ENCODE measurements at regions not wholly inside any gene's neighbourhood (a gene's known extent, or its start where the extent isn't known, plus 50 kb on each side); places are given as distances from the start of the nearest gene placed in this dataset.
A peak's percentile ranks its signal among the peaks of the same experiment; 100 is the strongest.

DNA sequence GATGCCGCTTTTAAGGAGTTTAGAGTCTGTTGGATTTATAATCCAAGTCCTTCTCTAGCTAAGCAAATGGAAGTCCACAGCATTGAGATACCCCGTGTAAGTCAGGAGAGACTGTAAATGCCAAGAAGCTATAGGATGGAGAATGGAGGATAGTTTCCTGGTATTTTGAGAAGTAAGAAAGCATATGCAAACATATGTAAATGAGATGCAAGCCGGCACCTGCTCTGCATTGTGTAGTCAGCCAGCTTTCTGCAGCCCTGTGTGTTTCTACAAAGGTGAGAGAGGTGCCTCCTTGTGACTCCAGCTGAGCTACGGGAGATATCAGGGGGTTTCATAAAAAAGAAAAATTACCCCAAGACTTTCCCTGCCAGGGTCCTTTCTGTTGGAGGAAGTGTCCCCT, 176.3 kb downstream of the RPS24 start:
- intact Hi-C loops (cut with micrococcal nuclease), result loop anchor here (2.0 to 5.0 kb wide), 3 partner anchors 92 to 859 kb away; partner anchors contain the start of gene ZMIZ1

DNA sequence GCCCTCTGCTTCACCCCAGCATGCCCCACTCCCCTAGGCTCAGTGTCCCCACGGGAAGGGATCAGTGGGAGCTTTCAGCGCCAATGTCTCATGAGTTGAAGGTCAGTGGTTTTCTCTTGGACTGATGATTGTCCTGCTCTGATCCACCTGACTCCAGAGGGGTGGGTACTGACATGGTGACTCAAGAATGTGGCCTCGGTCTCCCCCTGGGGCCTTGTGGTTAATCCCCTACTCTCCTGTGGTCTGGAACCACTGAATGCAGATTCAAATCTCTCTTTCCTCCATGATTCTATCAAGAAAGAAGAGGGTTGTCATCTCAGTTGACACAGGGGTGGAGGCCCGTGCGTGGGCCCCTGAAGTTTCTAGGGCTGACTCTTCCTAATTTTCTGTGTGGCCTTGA, 176.9 kb downstream of the RPS24 start:
- no peak for DNase-seq (ENCODE audit: unreplicated experiment)
- no peaks in the 10 kb centered on the region for H3K36me3 Mint-ChIP-seq (ENCODE audit: insufficient read depth, unreplicated experiment)
- TF ChIP-seq, protein P1, sequence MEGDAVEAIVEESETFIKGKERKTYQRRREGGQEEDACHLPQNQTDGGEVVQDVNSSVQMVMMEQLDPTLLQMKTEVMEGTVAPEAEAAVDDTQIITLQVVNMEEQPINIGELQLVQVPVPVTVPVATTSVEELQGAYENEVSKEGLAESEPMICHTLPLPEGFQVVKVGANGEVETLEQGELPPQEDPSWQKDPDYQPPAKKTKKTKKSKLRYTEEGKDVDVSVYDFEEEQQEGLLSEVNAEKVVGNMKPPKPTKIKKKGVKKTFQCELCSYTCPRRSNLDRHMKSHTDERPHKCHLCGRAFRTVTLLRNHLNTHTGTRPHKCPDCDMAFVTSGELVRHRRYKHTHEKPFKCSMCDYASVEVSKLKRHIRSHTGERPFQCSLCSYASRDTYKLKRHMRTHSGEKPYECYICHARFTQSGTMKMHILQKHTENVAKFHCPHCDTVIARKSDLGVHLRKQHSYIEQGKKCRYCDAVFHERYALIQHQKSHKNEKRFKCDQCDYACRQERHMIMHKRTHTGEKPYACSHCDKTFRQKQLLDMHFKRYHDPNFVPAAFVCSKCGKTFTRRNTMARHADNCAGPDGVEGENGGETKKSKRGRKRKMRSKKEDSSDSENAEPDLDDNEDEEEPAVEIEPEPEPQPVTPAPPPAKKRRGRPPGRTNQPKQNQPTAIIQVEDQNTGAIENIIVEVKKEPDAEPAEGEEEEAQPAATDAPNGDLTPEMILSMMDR (IDR thresholded peaks at IDR 0.05; ENCODE audit: unreplicated experiment), result no peak
- ChIA-PET CTCF (interaction anchor here (0.6 to 1.3 kb wide), 8 partner anchors 10 to 993 kb away, joined by 3 to 5 read pairs (median 3); no protein-coding TSS in a partner anchor), POLR2A (interaction anchor here (1.4 kb wide), 1 partner anchor 985 kb away, joined by 3 read pairs; no protein-coding TSS in a partner anchor)
- H3K9me3 Mint-ChIP-seq (ENCODE audit: unreplicated experiment), result no peaks in the 10 kb centered on the region
- H3K4me3 Mint-ChIP-seq (ENCODE audit: unreplicated experiment), result no peak overlapping the region
- peaks cover 10% of the 10 kb centered on the region for H3K4me1 Mint-ChIP-seq (ENCODE audit: insufficient read depth, unreplicated experiment)
- intact Hi-C loops (cut with micrococcal nuclease), result loop anchor here (2.0 to 5.0 kb wide), 3 partner anchors 92 to 858 kb away; partner anchors contain the start of gene ZMIZ1
- peaks cover 33% of the 10 kb centered on the region for H3K27me3 Mint-ChIP-seq (ENCODE audit: insufficient read depth, unreplicated experiment)
- H3K27ac Mint-ChIP-seq (ENCODE audit: low read depth, unreplicated experiment), result no peak overlapping the region
- no TSS peak for BruUV-seq (replicated peaks)

More for the DNA sequence above, 176.3 kb downstream of the RPS24 start:
- Mint-ChIP-seq H3K36me3 (ENCODE audit: insufficient read depth, unreplicated experiment) (no peaks in the 10 kb centered on the region), H3K4me3 (ENCODE audit: unreplicated experiment) (no peak overlapping the region), H3K4me1 (ENCODE audit: insufficient read depth, unreplicated experiment) (peaks cover 10% of the 10 kb centered on the region), H3K27ac (ENCODE audit: low read depth, unreplicated experiment) (no peak overlapping the region), H3K27me3 (ENCODE audit: insufficient read depth, unreplicated experiment) (peaks cover 29% of the 10 kb centered on the region), H3K9me3 (ENCODE audit: unreplicated experiment) (no peaks in the 10 kb centered on the region)
- ChIA-PET POLR2A (interaction anchor here (1.4 kb wide), 1 partner anchor 985 kb away, joined by 3 read pairs; no protein-coding TSS in a partner anchor), CTCF (interaction anchor here (0.6 to 1.2 kb wide), 5 partner anchors 94 to 992 kb away, joined by 3 to 4 read pairs (median 3); no protein-coding TSS in a partner anchor)
- no peak for DNase-seq (ENCODE audit: unreplicated experiment)
- no TSS peak for BruUV-seq (replicated peaks)
- TF ChIP-seq, protein P1 (IDR thresholded peaks at IDR 0.05; ENCODE audit: unreplicated experiment), result no peak

DNA sequence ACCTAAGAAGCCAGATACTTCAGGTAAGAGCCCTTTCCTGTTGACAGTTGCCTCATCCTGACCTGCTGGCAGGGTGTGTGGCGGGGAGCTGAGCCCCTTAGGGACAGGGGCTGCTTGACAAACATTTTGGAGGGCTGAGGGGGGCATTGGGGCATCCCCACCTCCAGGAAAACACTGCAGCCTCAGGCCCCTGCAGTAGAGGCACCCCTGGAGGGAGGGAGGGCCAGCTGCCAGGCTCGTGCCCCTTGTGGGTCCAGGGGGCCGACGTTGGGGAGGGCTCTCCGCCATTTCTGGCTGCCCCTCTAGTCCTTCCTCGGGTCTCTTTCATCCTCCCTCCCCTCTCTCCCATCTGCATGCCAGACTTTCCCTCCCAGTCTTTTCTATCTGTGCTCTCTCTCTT, 177.3 kb downstream of the RPS24 start:
- no peak overlapping the region for H3K4me3 Mint-ChIP-seq (ENCODE audit: unreplicated experiment)
- TF ChIP-seq, protein P1 (IDR thresholded peaks at IDR 0.05; ENCODE audit: unreplicated experiment), result no peak
- H3K27me3 Mint-ChIP-seq (ENCODE audit: insufficient read depth, unreplicated experiment), result peaks cover 33% of the 10 kb centered on the region
- DNase-seq (ENCODE audit: unreplicated experiment), result no peak
- no peaks in the 10 kb centered on the region for H3K36me3 Mint-ChIP-seq (ENCODE audit: insufficient read depth, unreplicated experiment)
- ChIA-PET POLR2A (interaction anchor here (1.4 kb wide), 1 partner anchor 984 kb away, joined by 3 read pairs; no protein-coding TSS in a partner anchor), CTCF (interaction anchor here (0.6 to 2.4 kb wide), 8 partner anchors 10 to 992 kb away, joined by 3 to 10 read pairs (median 3); no protein-coding TSS in a partner anchor)
- peaks cover 10% of the 10 kb centered on the region for H3K4me1 Mint-ChIP-seq (ENCODE audit: insufficient read depth, unreplicated experiment)
- intact Hi-C loops (cut with micrococcal nuclease), result loop anchor here (1.0 to 5.0 kb wide), 4 partner anchors 91 to 984 kb away; partner anchors contain the start of gene ZMIZ1
- no TSS peak for BruUV-seq (replicated peaks)
- no peak overlapping the region for H3K27ac Mint-ChIP-seq (ENCODE audit: low read depth, unreplicated experiment)
- no peaks in the 10 kb centered on the region for H3K9me3 Mint-ChIP-seq (ENCODE audit: unreplicated experiment)

DNA sequence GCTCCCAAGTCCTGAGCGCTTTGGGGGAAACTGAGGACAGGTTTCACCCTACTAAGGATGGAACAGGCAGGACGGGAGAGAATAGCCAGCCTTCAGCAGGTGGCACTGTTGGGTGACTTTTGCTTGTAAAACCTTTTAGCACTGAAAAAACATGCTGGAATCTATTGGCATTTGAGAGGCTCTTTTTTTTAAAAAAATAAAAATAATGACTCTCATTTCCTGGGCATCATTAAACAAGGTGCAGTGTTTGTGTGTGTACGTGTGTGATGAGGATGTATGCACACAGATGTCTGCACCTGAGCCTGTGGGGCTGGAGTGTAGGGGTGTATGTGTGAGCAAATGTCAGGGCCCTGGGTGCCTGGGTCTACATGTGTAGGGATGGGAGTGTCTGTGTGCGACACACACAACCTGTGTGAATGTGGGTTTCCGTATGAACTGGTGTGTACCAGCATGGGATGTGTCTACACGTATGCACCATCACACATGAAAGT, 177.9 kb downstream of the RPS24 start:
- H3K4me1 Mint-ChIP-seq (ENCODE audit: insufficient read depth, unreplicated experiment), result peaks cover 10% of the 10 kb centered on the region
- POLR2A ChIA-PET, result no interaction called here
- no TSS peak for BruUV-seq (replicated peaks)
- no peak overlapping the region for H3K4me3 Mint-ChIP-seq (ENCODE audit: unreplicated experiment)
- intact Hi-C loops (cut with micrococcal nuclease), result loop anchor here (1.0 to 5.0 kb wide), 4 partner anchors 91 to 984 kb away; partner anchors contain the start of gene ZMIZ1
- no peaks in the 10 kb centered on the region for H3K36me3 Mint-ChIP-seq (ENCODE audit: insufficient read depth, unreplicated experiment)
- CTCF ChIA-PET, result interaction anchor here (0.6 to 2.4 kb wide), 7 partner anchors 11 to 992 kb away, joined by 3 to 10 read pairs (median 3); no protein-coding TSS in a partner anchor
- TF ChIP-seq, protein P1 (IDR thresholded peaks at IDR 0.05; ENCODE audit: unreplicated experiment), result peak; percentile 62
- H3K27ac Mint-ChIP-seq (ENCODE audit: low read depth, unreplicated experiment), result peak overlapping the region; percentile 64
- DNase-seq (ENCODE audit: unreplicated experiment), result peak; percentile 59
- H3K9me3 Mint-ChIP-seq (ENCODE audit: unreplicated experiment), result no peaks in the 10 kb centered on the region
- peaks cover 34% of the 10 kb centered on the region for H3K27me3 Mint-ChIP-seq (ENCODE audit: insufficient read depth, unreplicated experiment)

Data from MCF 10A (cell line).